Sigmoid colon (tissue), 6 donors: ENCODE measurements at regions not wholly inside any gene's neighbourhood (a gene's known extent, or its start where the extent isn't known, plus 50 kb on each side); places are given as distances from the start of the nearest gene placed in this dataset.

ENCODE experiments used
- DNase-seq: peaks from one replicate; pipeline ENCODE4 v3.0.0-alpha.2; 2019
- H3K27ac ChIP-seq, 4 donors: fragments of 200-600 bp; sonication (generic); one replicate each; pipeline ENCODE4 v1.5.1; 2016 to 2019; ENCODE audit warnings: mild to moderate bottlenecking in 1 of 4
- H3K27me3 ChIP-seq, 3 donors: fragments of 200-600 bp; sonication (generic); one replicate each; pipeline ENCODE4 v1.5.1; 2019; ENCODE audit warnings: mild to moderate bottlenecking in 1 of 3
- H3K36me3 ChIP-seq, 4 donors: fragments of 200-600 bp; sonication (generic); one replicate each; pipeline ENCODE4 v1.5.1; 2016 to 2019
- H3K4me1 ChIP-seq, 4 donors: fragments of 200-600 bp; sonication (generic); one replicate each; pipeline ENCODE4 v1.5.1; 2017 to 2019
- H3K4me3 ChIP-seq, 4 donors: fragments of 200-600 bp; sonication (generic); one replicate each; pipeline ENCODE4 v1.5.1; 2017 to 2019; ENCODE audit warnings: mild to moderate bottlenecking in 2 of 4, moderate library complexity in 1 of 4
- H3K9me3 ChIP-seq, 4 donors: fragments of 200-600 bp in 3 of 4; sonication (generic) in 3 of 4; one replicate each; pipeline versions ENCODE4 v1.5.1 to v1.6.1; 2013 to 2019
- EP300 ChIP-seq, 4 donors: sonication (generic); formaldehyde crosslinking; IDR thresholded peaks; one replicate each; pipeline ENCODE4 v1.6.1; 2017; ENCODE audit warnings: antibody characterized with exemption in 4 of 4
- POLR2A ChIP-seq, 2 donors: fragments of 450-650 bp; IDR thresholded peaks; one replicate each; pipeline ENCODE4 v1.6.1; 2016; ENCODE audit warnings: antibody characterized with exemption in 2 of 2, mild to moderate bottlenecking in 2 of 2, moderate library complexity in 2 of 2
- POLR2AphosphoS5 ChIP-seq, 4 donors: sonication (generic); formaldehyde crosslinking; IDR thresholded peaks; one replicate each; pipeline ENCODE4 v1.6.1; 2017; ENCODE audit warnings: antibody characterized with exemption in 4 of 4
- WGBS, 2 donors: extraction: QIAGEN DNeasy Blood & Tissue Kit; methylation state at CpG; one replicate each; pipeline ENCODE4 v1.1.7; 2013; 5-methylcytosine and 5-hydroxymethylcytosine counted together
- intact Hi-C: fragments of 100-400 bp; cut with DNase I; formaldehyde crosslinking; loops from one replicate; pipeline ENCODE4 v1.15.1; 2023
- TF ChIP-seq, protein P1 (sequence below), 4 experiments: fragments of 450-650 bp in 3 of 4; fragments of 200-600 bp in 1 of 4; IDR thresholded peaks; one replicate each; pipeline ENCODE4 v1.5.1; 2016 to 2019; ENCODE audit warnings: antibody characterized with exemption in 4 of 4, mild to moderate bottlenecking in 3 of 4, moderate library complexity in 2 of 4
- donor health status: healthy with polysubstance abuse.
- donor health status: healthy.

- Histone ChIP-seq H3K4me1 (no peaks in the 10 kb centered on the region), H3K4me3 (no peak overlapping the region), H3K27me3 (no peaks in the 10 kb centered on the region), H3K27ac (no peak overlapping the region), H3K9me3 (no peaks in the 10 kb centered on the region), H3K36me3 (no peaks in the 10 kb centered on the region)
- no peak for DNase-seq
- TF ChIP-seq POLR2AphosphoS5 (IDR thresholded peaks at IDR 0.05) (no peak), POLR2A (IDR thresholded peaks at IDR 0.05) (no peak), EP300 (IDR thresholded peaks at IDR 0.05) (no peak)
- TF ChIP-seq, protein P1, sequence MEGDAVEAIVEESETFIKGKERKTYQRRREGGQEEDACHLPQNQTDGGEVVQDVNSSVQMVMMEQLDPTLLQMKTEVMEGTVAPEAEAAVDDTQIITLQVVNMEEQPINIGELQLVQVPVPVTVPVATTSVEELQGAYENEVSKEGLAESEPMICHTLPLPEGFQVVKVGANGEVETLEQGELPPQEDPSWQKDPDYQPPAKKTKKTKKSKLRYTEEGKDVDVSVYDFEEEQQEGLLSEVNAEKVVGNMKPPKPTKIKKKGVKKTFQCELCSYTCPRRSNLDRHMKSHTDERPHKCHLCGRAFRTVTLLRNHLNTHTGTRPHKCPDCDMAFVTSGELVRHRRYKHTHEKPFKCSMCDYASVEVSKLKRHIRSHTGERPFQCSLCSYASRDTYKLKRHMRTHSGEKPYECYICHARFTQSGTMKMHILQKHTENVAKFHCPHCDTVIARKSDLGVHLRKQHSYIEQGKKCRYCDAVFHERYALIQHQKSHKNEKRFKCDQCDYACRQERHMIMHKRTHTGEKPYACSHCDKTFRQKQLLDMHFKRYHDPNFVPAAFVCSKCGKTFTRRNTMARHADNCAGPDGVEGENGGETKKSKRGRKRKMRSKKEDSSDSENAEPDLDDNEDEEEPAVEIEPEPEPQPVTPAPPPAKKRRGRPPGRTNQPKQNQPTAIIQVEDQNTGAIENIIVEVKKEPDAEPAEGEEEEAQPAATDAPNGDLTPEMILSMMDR (IDR thresholded peaks at IDR 0.05): no peak
- intact Hi-C loops: no loop called here
- WGBS, 2 donors: 58 to 66% methylated on average over 9 of the region's 9 CpGs
Measured at GRCh38 chr6:90895299-90896074, 308.6 kb upstream of the MAP3K7 start.

GRCh38 chr6:90894285-90895130, 307.6 kb upstream of the MAP3K7 start:
- H3K27me3 ChIP-seq: no peaks in the 10 kb centered on the region
- WGBS, 2 donors: 65 to 73% methylated on average over 9 of the region's 9 CpGs
- DNase-seq: no peak
- no peaks in the 10 kb centered on the region for H3K36me3 ChIP-seq
- no peak overlapping the region for H3K27ac ChIP-seq
- intact Hi-C loops: no loop called here
- H3K4me1 ChIP-seq: no peaks in the 10 kb centered on the region
- no peak overlapping the region for H3K4me3 ChIP-seq
- no peaks in the 10 kb centered on the region for H3K9me3 ChIP-seq
- no peak for TF ChIP-seq EP300 (IDR thresholded peaks at IDR 0.05)
- TF ChIP-seq POLR2A (IDR thresholded peaks at IDR 0.05): no peak
- TF ChIP-seq, protein P1 (IDR thresholded peaks at IDR 0.05): no peak
- TF ChIP-seq POLR2AphosphoS5 (IDR thresholded peaks at IDR 0.05): no peak

- 43 to 60% methylated on average over 4 of the region's 4 CpGs for WGBS, 2 donors
- Histone ChIP-seq H3K27ac (no peak overlapping the region), H3K27me3 (no peaks in the 10 kb centered on the region), H3K4me3 (no peak overlapping the region), H3K4me1 (no peaks in the 10 kb centered on the region), H3K36me3 (no peaks in the 10 kb centered on the region), H3K9me3 (no peaks in the 10 kb centered on the region)
- DNase-seq: no peak
- no peak for TF ChIP-seq POLR2AphosphoS5 (IDR thresholded peaks at IDR 0.05)
- no peak for TF ChIP-seq POLR2A (IDR thresholded peaks at IDR 0.05)
- TF ChIP-seq EP300 (IDR thresholded peaks at IDR 0.05): no peak
- TF ChIP-seq, protein P1 (IDR thresholded peaks at IDR 0.05): no peak
- intact Hi-C loops: no loop called here
Measured at GRCh38 chr6:90893400-90893799, 306.5 kb upstream of the MAP3K7 start.

DNA sequence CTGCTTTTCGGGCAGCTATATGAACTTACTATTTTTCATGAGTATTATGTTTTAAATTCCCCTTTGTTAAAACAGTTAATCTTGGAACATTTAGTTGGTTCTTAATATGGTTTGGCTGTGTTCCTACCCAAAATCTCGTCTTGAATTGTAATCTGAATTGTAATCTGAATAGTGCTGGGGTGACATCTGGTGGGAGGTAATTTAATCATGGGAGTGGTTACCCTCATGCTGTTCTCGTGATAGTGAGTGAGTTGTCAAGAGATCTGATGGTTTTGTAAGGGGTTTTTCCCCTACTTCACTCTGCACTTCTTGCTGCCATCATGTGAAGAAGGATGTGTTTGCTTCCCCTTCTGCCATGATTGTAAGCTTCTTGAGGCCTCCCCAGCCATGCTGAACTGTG, 305.4 kb upstream of the MAP3K7 start:
- intact Hi-C loops: no loop called here
- no peak overlapping the region for H3K4me3 ChIP-seq

More for the DNA sequence above, 305.4 kb upstream of the MAP3K7 start:
- TF ChIP-seq POLR2A (IDR thresholded peaks at IDR 0.05) (no peak), POLR2AphosphoS5 (IDR thresholded peaks at IDR 0.05) (no peak), EP300 (IDR thresholded peaks at IDR 0.05) (no peak)
- TF ChIP-seq, protein P1 (IDR thresholded peaks at IDR 0.05): no peak
- H3K4me1 ChIP-seq: no peaks in the 10 kb centered on the region
- no peak for DNase-seq
- WGBS, 2 donors: 32 to 47% methylated on average over 3 of the region's 3 CpGs
- no peak overlapping the region for H3K27ac ChIP-seq
- no peaks in the 10 kb centered on the region for H3K9me3 ChIP-seq
- no peaks in the 10 kb centered on the region for H3K27me3 ChIP-seq
- H3K36me3 ChIP-seq: no peaks in the 10 kb centered on the region
